ENCODE measurements at regions not wholly inside any gene's neighbourhood (a gene's known extent, or its start where the extent isn't known, plus 50 kb on each side); places are given as distances from the start of the nearest gene placed in this dataset.
"Not testable (repeated sequence)": the region's sequence is repeated elsewhere in the genome, so short reads cannot be mapped to it uniquely, and the experiment has no call there.

DNA sequence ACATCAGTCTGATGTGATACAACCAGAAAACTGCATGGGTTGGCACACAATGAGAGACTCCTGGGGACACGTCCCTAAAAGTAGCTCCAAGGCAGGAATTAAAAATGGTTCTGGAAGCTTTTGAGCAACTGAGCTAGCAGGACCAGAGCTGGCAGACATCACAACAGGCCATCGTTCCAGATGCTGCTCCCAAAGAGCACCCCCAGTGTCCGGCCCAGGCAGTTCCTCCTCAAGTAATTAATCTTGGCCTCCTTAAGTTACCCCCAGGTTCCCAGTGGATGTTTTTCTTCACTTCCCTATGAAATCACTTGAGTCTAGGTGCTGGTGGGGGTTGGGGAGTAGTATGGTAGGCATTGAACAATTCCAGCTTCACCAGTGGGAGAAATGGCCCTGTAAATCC, 711.6 kb downstream of the MECOM start:
- 69 to 70% methylated on average over 3 of the region's 3 CpGs for WGBS, 2 donors

GRCh38 chr3:168951368-168951767, 712.1 kb downstream of the MECOM start:
- H3K4me3 ChIP-seq (ENCODE audit: low read depth, poor library complexity, severe bottlenecking): no peak overlapping the region
- DNase-seq (ENCODE audit: low spot score in 2 of 2): no peak

More for the DNA sequence above, 711.6 kb downstream of the MECOM start:
- DNase-seq (ENCODE audit: low spot score in 2 of 2): no peak
- no peak overlapping the region for H3K4me3 ChIP-seq (ENCODE audit: low read depth, poor library complexity, severe bottlenecking)
- TF ChIP-seq POLR2A (IDR thresholded peaks at IDR 0.05): no peak
- TF ChIP-seq, protein P1, sequence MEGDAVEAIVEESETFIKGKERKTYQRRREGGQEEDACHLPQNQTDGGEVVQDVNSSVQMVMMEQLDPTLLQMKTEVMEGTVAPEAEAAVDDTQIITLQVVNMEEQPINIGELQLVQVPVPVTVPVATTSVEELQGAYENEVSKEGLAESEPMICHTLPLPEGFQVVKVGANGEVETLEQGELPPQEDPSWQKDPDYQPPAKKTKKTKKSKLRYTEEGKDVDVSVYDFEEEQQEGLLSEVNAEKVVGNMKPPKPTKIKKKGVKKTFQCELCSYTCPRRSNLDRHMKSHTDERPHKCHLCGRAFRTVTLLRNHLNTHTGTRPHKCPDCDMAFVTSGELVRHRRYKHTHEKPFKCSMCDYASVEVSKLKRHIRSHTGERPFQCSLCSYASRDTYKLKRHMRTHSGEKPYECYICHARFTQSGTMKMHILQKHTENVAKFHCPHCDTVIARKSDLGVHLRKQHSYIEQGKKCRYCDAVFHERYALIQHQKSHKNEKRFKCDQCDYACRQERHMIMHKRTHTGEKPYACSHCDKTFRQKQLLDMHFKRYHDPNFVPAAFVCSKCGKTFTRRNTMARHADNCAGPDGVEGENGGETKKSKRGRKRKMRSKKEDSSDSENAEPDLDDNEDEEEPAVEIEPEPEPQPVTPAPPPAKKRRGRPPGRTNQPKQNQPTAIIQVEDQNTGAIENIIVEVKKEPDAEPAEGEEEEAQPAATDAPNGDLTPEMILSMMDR (IDR thresholded peaks at IDR 0.05): no peak
- intact Hi-C loops (cut with DNase I; ENCODE audit: low total_unique reads): no loop called here

GRCh38 chr3:168950622-168951021, 712.9 kb downstream of the MECOM start:
- 26 to 32% methylated on average over 1 of the region's 1 CpG for WGBS, 2 donors
- intact Hi-C loops (cut with DNase I; ENCODE audit: low total_unique reads): no loop called here
- H3K4me3 ChIP-seq (ENCODE audit: low read depth, poor library complexity, severe bottlenecking): no peak overlapping the region

More at GRCh38 chr3:168951368-168951767, 712.1 kb downstream of the MECOM start:
- intact Hi-C loops (cut with DNase I; ENCODE audit: low total_unique reads): no loop called here
- 69 to 75% methylated on average over 4 of the region's 4 CpGs for WGBS, 2 donors
- TF ChIP-seq, protein P1 (IDR thresholded peaks at IDR 0.05): no peak
- TF ChIP-seq POLR2A (IDR thresholded peaks at IDR 0.05): no peak

GRCh38 chr3:168939651-168940238, 723.8 kb downstream of the MECOM start:
- intact Hi-C loops (cut with DNase I; ENCODE audit: low total_unique reads): no loop called here
- TF ChIP-seq POLR2A (IDR thresholded peaks at IDR 0.05): no peak
- TF ChIP-seq, protein P1 (IDR thresholded peaks at IDR 0.05): no peak
- no peak for DNase-seq (ENCODE audit: low spot score in 2 of 2)
- H3K4me3 ChIP-seq (ENCODE audit: low read depth, poor library complexity, severe bottlenecking): no peak overlapping the region
- 75 to 76% methylated on average over 1 of the region's 1 CpG for WGBS, 2 donors

More at GRCh38 chr3:168950622-168951021, 712.9 kb downstream of the MECOM start:
- TF ChIP-seq POLR2A (IDR thresholded peaks at IDR 0.05): no peak
- TF ChIP-seq, protein P1 (IDR thresholded peaks at IDR 0.05): no peak
- no peak for DNase-seq (ENCODE audit: low spot score in 2 of 2)

DNA sequence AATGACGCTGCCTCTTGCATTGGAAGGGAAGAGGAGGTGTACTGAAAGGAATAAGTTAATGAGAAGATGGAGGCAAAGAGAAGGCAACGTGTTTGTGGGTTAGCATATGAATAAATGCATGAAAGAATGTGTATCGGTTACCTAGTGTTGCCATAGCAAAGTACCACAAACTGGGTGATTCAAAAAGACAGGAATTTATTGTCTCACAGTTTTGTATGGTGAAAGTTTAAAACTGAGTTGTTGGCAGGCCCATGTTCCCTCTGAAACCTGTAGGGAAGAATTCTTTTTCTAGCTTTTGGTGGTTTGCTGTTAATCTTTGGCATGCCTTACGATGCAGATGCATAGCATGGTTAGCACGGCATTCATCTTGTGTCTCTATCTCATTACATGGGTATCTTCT, 729.9 kb downstream of the MECOM start:
- intact Hi-C loops (cut with DNase I; ENCODE audit: low total_unique reads): no loop called here
- no peak for TF ChIP-seq POLR2A (IDR thresholded peaks at IDR 0.05)
- TF ChIP-seq, protein P1 (IDR thresholded peaks at IDR 0.05): no peak
- H3K4me3 ChIP-seq (ENCODE audit: low read depth, poor library complexity, severe bottlenecking): no peak overlapping the region
- no peak for DNase-seq (ENCODE audit: low spot score in 2 of 2)
- 70 to 79% methylated on average over 5 of the region's 5 CpGs for WGBS, 2 donors

DNA sequence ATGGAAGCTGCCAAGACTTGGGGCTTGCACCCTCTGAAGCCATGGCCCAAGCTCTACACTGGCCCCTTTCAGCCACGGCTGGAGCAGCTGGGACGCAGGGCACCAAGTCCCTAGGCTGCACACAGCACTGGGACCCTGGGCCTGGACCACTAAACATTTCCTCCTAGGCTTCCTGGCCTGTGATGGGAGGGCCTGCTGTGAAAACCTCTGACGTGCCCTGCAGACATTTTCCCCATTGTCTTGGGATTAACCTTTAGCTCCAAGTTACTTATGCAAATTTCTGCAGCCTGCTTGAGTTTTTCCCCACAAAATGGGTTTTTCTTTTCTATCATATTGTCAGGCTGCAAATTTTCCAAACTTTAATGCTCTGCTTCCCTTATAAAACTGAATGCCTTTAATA, 733.5 kb downstream of the MECOM start:
- 60 to 88% methylated on average over 3 of the region's 3 CpGs for WGBS, 2 donors
- intact Hi-C loops (cut with DNase I; ENCODE audit: low total_unique reads); DNase-seq (ENCODE audit: low spot score in 2 of 2); H3K4me3 ChIP-seq (ENCODE audit: low read depth, poor library complexity, severe bottlenecking): not testable (repeated sequence)
